ENCODE measurements at regions not wholly inside any gene's neighbourhood (a gene's known extent, or its start where the extent isn't known, plus 50 kb on each side); places are given as distances from the start of the nearest gene placed in this dataset.

DNA sequence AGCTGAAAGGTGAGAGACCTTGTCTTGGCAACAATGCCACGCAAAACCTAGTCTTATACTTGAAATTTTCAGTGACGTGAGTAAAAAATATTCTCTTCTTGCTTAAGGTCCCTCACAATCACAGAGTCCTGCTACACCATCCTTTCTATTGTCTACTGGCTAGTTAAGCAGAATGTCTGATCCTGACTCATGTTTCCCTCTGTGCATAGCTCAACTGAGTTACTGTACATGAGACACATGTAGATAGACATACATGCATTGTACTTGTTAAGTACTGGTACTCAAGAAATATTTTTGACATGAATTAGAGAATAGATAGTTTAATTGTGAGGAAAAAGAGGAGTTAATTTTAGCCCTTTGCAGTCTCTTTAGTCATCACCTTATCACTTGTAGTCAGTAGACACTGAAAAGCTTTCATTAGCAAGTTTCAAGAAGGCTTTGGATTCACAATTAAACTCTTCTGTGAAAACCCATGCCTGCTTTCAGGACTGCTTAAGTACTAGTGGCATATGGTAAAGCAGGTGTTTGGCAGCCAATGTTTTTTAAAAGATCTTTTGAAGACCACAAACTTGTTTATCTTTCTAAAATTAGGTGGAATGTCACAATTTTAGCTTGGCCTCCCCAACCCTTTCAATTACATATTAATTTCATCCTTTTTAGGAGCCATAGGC is 158.7 kb upstream of the CCDC150 start:
- CTCF ChIA-PET, result interaction anchor here (0.6 kb wide), 1 partner anchor 31 kb away, joined by 5 read pairs; no protein-coding TSS in a partner anchor
- H3K4me3 ChIP-seq (ENCODE audit: control extremely low read depth in 1 of 5, extremely low read depth in 1 of 5, insufficient read depth in 1 of 5, low read depth in 2 of 5, low read length in 4 of 5), result no peak overlapping the region
- ATAC-seq (ENCODE audit: low read depth), result no peak

DNA sequence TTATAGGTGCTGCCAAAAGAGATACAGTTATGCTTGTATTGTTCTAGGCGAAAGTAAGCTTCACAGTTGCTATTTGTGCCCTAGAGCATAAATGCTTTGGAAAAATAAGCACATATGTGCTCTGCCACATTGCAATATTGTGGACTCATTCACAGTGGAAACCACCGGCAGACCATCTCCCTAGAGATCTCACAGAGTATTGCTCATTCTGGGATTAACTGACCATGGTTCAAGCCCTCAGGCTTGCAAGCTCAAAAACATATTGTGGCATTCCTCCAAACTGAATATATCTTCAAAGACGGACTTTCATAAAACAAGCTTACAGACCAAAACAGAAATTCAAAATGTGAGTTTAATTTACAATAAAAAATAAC is 158.2 kb upstream of the CCDC150 start:
- H3K4me1 ChIP-seq (ENCODE audit: control insufficient read depth in 2 of 2, insufficient read depth in 2 of 2, low read length in 2 of 2), result no peaks in the 10 kb centered on the region
- H3K9me3 Mint-ChIP-seq (ENCODE audit: insufficient read depth), result no peaks in the 10 kb centered on the region
- H3K4me2 ChIP-seq (replicated peaks; ENCODE audit: low read depth, low read length, poor library complexity, severe bottlenecking), result no peak overlapping the region
- H3K27ac ChIP-seq (ENCODE audit: low read length in 2 of 2), result no peak overlapping the region
- no peaks in the 10 kb centered on the region for H3K79me2 ChIP-seq (ENCODE audit: control insufficient read depth, insufficient read depth, low read length)
- no peak for TF ChIP-seq EZH2 (IDR thresholded peaks at IDR 0.05; ENCODE audit: borderline replicate concordance, insufficient read depth, low read depth, low read length, poor library complexity, severe bottlenecking)
- TF ChIP-seq, protein P1, sequence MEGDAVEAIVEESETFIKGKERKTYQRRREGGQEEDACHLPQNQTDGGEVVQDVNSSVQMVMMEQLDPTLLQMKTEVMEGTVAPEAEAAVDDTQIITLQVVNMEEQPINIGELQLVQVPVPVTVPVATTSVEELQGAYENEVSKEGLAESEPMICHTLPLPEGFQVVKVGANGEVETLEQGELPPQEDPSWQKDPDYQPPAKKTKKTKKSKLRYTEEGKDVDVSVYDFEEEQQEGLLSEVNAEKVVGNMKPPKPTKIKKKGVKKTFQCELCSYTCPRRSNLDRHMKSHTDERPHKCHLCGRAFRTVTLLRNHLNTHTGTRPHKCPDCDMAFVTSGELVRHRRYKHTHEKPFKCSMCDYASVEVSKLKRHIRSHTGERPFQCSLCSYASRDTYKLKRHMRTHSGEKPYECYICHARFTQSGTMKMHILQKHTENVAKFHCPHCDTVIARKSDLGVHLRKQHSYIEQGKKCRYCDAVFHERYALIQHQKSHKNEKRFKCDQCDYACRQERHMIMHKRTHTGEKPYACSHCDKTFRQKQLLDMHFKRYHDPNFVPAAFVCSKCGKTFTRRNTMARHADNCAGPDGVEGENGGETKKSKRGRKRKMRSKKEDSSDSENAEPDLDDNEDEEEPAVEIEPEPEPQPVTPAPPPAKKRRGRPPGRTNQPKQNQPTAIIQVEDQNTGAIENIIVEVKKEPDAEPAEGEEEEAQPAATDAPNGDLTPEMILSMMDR (IDR thresholded peaks at IDR 0.05), result no peak
- peaks cover 0 to 11% (median 3%) of the 10 kb centered on the region in 4 experiments for H3K27me3 ChIP-seq (replicated peaks in 1 of 4; ENCODE audit: control extremely low read depth in 1 of 4, control insufficient read depth in 3 of 4, insufficient read depth in 4 of 4, low read length in 3 of 4)
- H3K4me3 Mint-ChIP-seq, result no peak overlapping the region
- ChIA-PET POLR2A (no interaction called here), CTCF (no interaction called here)
- no peak overlapping the region for H3K27ac Mint-ChIP-seq
- no peaks in the 10 kb centered on the region for H4K20me1 ChIP-seq (ENCODE audit: control insufficient read depth, insufficient read depth, low read length, poor library complexity, severe bottlenecking)
- no peak overlapping the region for H3K9ac ChIP-seq (ENCODE audit: low read length)
- DNase-seq (no peak), ATAC-seq (ENCODE audit: low read depth) (no peak)
- WGBS (ENCODE audit: insufficient coverage), result 88% methylated on average over 2 of the region's 3 CpGs
- no peaks in the 10 kb centered on the region for H3K4me1 Mint-ChIP-seq
- no peak overlapping the region for H2AFZ ChIP-seq (ENCODE audit: insufficient read depth, low read depth, low read length, poor library complexity, severe bottlenecking)
- H3K36me3 ChIP-seq (replicated peaks in 1 of 2; ENCODE audit: control extremely low read depth in 1 of 2, control insufficient read depth in 1 of 2, extremely low read depth in 1 of 2, insufficient read depth in 2 of 2, low read length in 1 of 2), result no peaks in the 10 kb centered on the region
- H3K4me3 ChIP-seq (ENCODE audit: control extremely low read depth in 1 of 5, extremely low read depth in 1 of 5, insufficient read depth in 1 of 5, low read depth in 2 of 5, low read length in 4 of 5), result no peak overlapping the region
- H3K9me3 ChIP-seq (ENCODE audit: control extremely low read depth in 1 of 3, control insufficient read depth in 2 of 3, insufficient read depth in 1 of 3, low read length in 2 of 3), result peaks cover 0 to 4% (median 0%) of the 10 kb centered on the region in 3 donors
- H3K27me3 Mint-ChIP-seq, result peaks cover 30% of the 10 kb centered on the region
- intact Hi-C loops (cut with micrococcal nuclease), result no loop called here

More for the DNA sequence above, 158.7 kb upstream of the CCDC150 start:
- TF ChIP-seq EZH2 (IDR thresholded peaks at IDR 0.05; ENCODE audit: borderline replicate concordance, insufficient read depth, low read depth, low read length, poor library complexity, severe bottlenecking), result no peak
- TF ChIP-seq, protein P1 (IDR thresholded peaks at IDR 0.05), result no peak
- H3K4me3 Mint-ChIP-seq, result no peak overlapping the region
- Histone ChIP-seq H3K27me3 (replicated peaks in 1 of 4; ENCODE audit: control extremely low read depth in 1 of 4, control insufficient read depth in 3 of 4, insufficient read depth in 4 of 4, low read length in 3 of 4) (peaks cover 0 to 11% (median 3%) of the 10 kb centered on the region in 4 experiments), H3K36me3 (replicated peaks in 1 of 2; ENCODE audit: control extremely low read depth in 1 of 2, control insufficient read depth in 1 of 2, extremely low read depth in 1 of 2, insufficient read depth in 2 of 2, low read length in 1 of 2) (no peaks in the 10 kb centered on the region), H3K4me1 (ENCODE audit: control insufficient read depth in 2 of 2, insufficient read depth in 2 of 2, low read length in 2 of 2) (no peaks in the 10 kb centered on the region), H3K4me2 (replicated peaks; ENCODE audit: low read depth, low read length, poor library complexity, severe bottlenecking) (no peak overlapping the region), H3K27ac (ENCODE audit: low read length in 2 of 2) (no peak overlapping the region), H3K9me3 (ENCODE audit: control extremely low read depth in 1 of 3, control insufficient read depth in 2 of 3, insufficient read depth in 1 of 3, low read length in 2 of 3) (peaks cover 0 to 4% (median 0%) of the 10 kb centered on the region in 3 donors), H3K79me2 (ENCODE audit: control insufficient read depth, insufficient read depth, low read length) (no peaks in the 10 kb centered on the region), H2AFZ (ENCODE audit: insufficient read depth, low read depth, low read length, poor library complexity, severe bottlenecking) (no peak overlapping the region), H4K20me1 (ENCODE audit: control insufficient read depth, insufficient read depth, low read length, poor library complexity, severe bottlenecking) (no peaks in the 10 kb centered on the region), H3K9ac (ENCODE audit: low read length) (no peak overlapping the region)
- H3K4me1 Mint-ChIP-seq, result no peaks in the 10 kb centered on the region
- no peak overlapping the region for H3K27ac Mint-ChIP-seq
- intact Hi-C loops (cut with micrococcal nuclease), result no loop called here
- no CpG with 5 or more reads among the region's 2 CpGs for WGBS (ENCODE audit: insufficient coverage)
- no peak for DNase-seq
- peaks cover 30% of the 10 kb centered on the region for H3K27me3 Mint-ChIP-seq
- H3K9me3 Mint-ChIP-seq (ENCODE audit: insufficient read depth), result no peaks in the 10 kb centered on the region
- POLR2A ChIA-PET, result no interaction called here
